Stimulated activated CD8-positive, alpha-beta memory T cell treated with anti-CD3 and anti-CD28 coated beads, Interleukin-4, amount 100 ng/mL, for 24 hours (primary cell): ENCODE measurements at regions not wholly inside any gene's neighbourhood (a gene's known extent, or its start where the extent isn't known, plus 50 kb on each side); places are given as distances from the start of the nearest gene placed in this dataset.

Experiments
- DNase-seq: peaks from one replicate; pipeline ENCODE4 v3.0.0-alpha.2; 2020; ENCODE audit warnings: low read depth

- no peak for DNase-seq
Measured at GRCh38 chr9:69955536-69956355, 87.9 kb upstream of the MAMDC2 start.

- DNase-seq, result no peak
Measured at GRCh38 chr9:69961843-69962242, 81.8 kb upstream of the MAMDC2 start.

- no peak for DNase-seq
Measured at GRCh38 chr9:69963803-69964202, 79.8 kb upstream of the MAMDC2 start.

GRCh38 chr9:69964446-69964845, 79.2 kb upstream of the MAMDC2 start:
- DNase-seq, result no peak

- no peak for DNase-seq
Measured at GRCh38 chr9:69965416-69966145, 78.1 kb upstream of the MAMDC2 start.

- no peak for DNase-seq
Measured at GRCh38 chr9:69967344-69967743, 76.3 kb upstream of the MAMDC2 start.

- no peak for DNase-seq
Measured at GRCh38 chr9:69970001-69970533, 73.6 kb upstream of the MAMDC2 start.

GRCh38 chr9:69971643-69972449, 71.8 kb upstream of the MAMDC2 start:
- peak; percentile 10 for DNase-seq

- DNase-seq, result no peak
Measured at GRCh38 chr9:69975681-69976080, 68.0 kb upstream of the MAMDC2 start.

GRCh38 chr9:69976152-69976551, 67.5 kb upstream of the MAMDC2 start:
- no peak for DNase-seq

GRCh38 chr9:69980041-69980440, 63.6 kb upstream of the MAMDC2 start:
- no peak for DNase-seq

- no peak for DNase-seq
Measured at GRCh38 chr9:69980591-69980990, 63.1 kb upstream of the MAMDC2 start.

- DNase-seq, result no peak
Measured at GRCh38 chr9:69981686-69982445, 61.8 kb upstream of the MAMDC2 start.

- no peak for DNase-seq
Measured at GRCh38 chr9:69984831-69985230, 58.8 kb upstream of the MAMDC2 start.

- no peak for DNase-seq
Measured at GRCh38 chr9:69985971-69986370, 57.7 kb upstream of the MAMDC2 start.

- DNase-seq, result no peak
Measured at GRCh38 chr9:69986970-69987369, 56.7 kb upstream of the MAMDC2 start.

- DNase-seq, result no peak
Measured at GRCh38 chr9:69987457-69987856, 56.2 kb upstream of the MAMDC2 start.

GRCh38 chr9:69993110-69993509, 50.5 kb upstream of the MAMDC2 start:
- no peak for DNase-seq
